ENCODE measurements at regions not wholly inside any gene's neighbourhood (a gene's known extent, or its start where the extent isn't known, plus 50 kb on each side); places are given as distances from the start of the nearest gene placed in this dataset.

GRCh38 chr3:117495620-117496019, 786.0 kb downstream of the TUSC7 start:
- CTCF ChIA-PET = no interaction called here
- no peak overlapping the region for H3K4me3 Mint-ChIP-seq (ENCODE audit: low read depth, unreplicated experiment)
- no peak for TF ChIP-seq CTCF (IDR thresholded peaks at IDR 0.05; ENCODE audit: unreplicated experiment)
- H3K27ac Mint-ChIP-seq (ENCODE audit: unreplicated experiment) = no peak overlapping the region
- H3K9me3 Mint-ChIP-seq (ENCODE audit: low read depth, unreplicated experiment) = no peaks in the 10 kb centered on the region
- DNase-seq = no peak
- intact Hi-C loops (cut with micrococcal nuclease; ENCODE audit: unreplicated experiment) = no loop called here
- H3K27me3 Mint-ChIP-seq (ENCODE audit: unreplicated experiment) = no peaks in the 10 kb centered on the region
- BruUV-seq (replicated peaks) = no TSS peak
- no peaks in the 10 kb centered on the region for H3K36me3 Mint-ChIP-seq (ENCODE audit: insufficient read depth, unreplicated experiment)
- H3K4me1 Mint-ChIP-seq (ENCODE audit: low read depth, unreplicated experiment) = peaks cover 12% of the 10 kb centered on the region

- TF ChIP-seq CTCF (IDR thresholded peaks at IDR 0.05; ENCODE audit: unreplicated experiment) = no peak
- H3K4me3 Mint-ChIP-seq (ENCODE audit: low read depth, unreplicated experiment) = no peak overlapping the region
- CTCF ChIA-PET = no interaction called here
- intact Hi-C loops (cut with micrococcal nuclease; ENCODE audit: unreplicated experiment) = no loop called here
- no peaks in the 10 kb centered on the region for H3K9me3 Mint-ChIP-seq (ENCODE audit: low read depth, unreplicated experiment)
- no peak overlapping the region for H3K27ac Mint-ChIP-seq (ENCODE audit: unreplicated experiment)
- no peak for DNase-seq
- peaks cover 12% of the 10 kb centered on the region for H3K4me1 Mint-ChIP-seq (ENCODE audit: low read depth, unreplicated experiment)
- no TSS peak for BruUV-seq (replicated peaks)
- no peaks in the 10 kb centered on the region for H3K27me3 Mint-ChIP-seq (ENCODE audit: unreplicated experiment)
- H3K36me3 Mint-ChIP-seq (ENCODE audit: insufficient read depth, unreplicated experiment) = no peaks in the 10 kb centered on the region
These were observed 789.8 kb downstream of the TUSC7 start for GRCh38 chr3:117499189-117499870.

GRCh38 chr3:117507958-117508357, 798.4 kb downstream of the TUSC7 start:
- TF ChIP-seq CTCF (IDR thresholded peaks at IDR 0.05; ENCODE audit: unreplicated experiment) = no peak
- DNase-seq = no peak
- Mint-ChIP-seq H3K4me1 (ENCODE audit: low read depth, unreplicated experiment) (no peaks in the 10 kb centered on the region), H3K4me3 (ENCODE audit: low read depth, unreplicated experiment) (no peak overlapping the region), H3K27me3 (ENCODE audit: unreplicated experiment) (peaks cover 12% of the 10 kb centered on the region), H3K9me3 (ENCODE audit: low read depth, unreplicated experiment) (no peaks in the 10 kb centered on the region), H3K36me3 (ENCODE audit: insufficient read depth, unreplicated experiment) (no peaks in the 10 kb centered on the region), H3K27ac (ENCODE audit: unreplicated experiment) (no peak overlapping the region)
- BruUV-seq (replicated peaks) = no TSS peak
- CTCF ChIA-PET = no interaction called here
- intact Hi-C loops (cut with micrococcal nuclease; ENCODE audit: unreplicated experiment) = no loop called here

GRCh38 chr3:117509858-117510257, 800.3 kb downstream of the TUSC7 start:
- BruUV-seq (replicated peaks) = no TSS peak

More at GRCh38 chr3:117509858-117510257, 800.3 kb downstream of the TUSC7 start:
- DNase-seq = no peak
- Mint-ChIP-seq H3K36me3 (ENCODE audit: insufficient read depth, unreplicated experiment) (no peaks in the 10 kb centered on the region), H3K27me3 (ENCODE audit: unreplicated experiment) (peaks cover 12% of the 10 kb centered on the region), H3K4me1 (ENCODE audit: low read depth, unreplicated experiment) (no peaks in the 10 kb centered on the region), H3K27ac (ENCODE audit: unreplicated experiment) (no peak overlapping the region), H3K4me3 (ENCODE audit: low read depth, unreplicated experiment) (no peak overlapping the region), H3K9me3 (ENCODE audit: low read depth, unreplicated experiment) (no peaks in the 10 kb centered on the region)
- CTCF ChIA-PET = no interaction called here
- intact Hi-C loops (cut with micrococcal nuclease; ENCODE audit: unreplicated experiment) = no loop called here
- no peak for TF ChIP-seq CTCF (IDR thresholded peaks at IDR 0.05; ENCODE audit: unreplicated experiment)
